ENCODE measurements at regions not wholly inside any gene's neighbourhood (a gene's known extent, or its start where the extent isn't known, plus 50 kb on each side); places are given as distances from the start of the nearest gene placed in this dataset.

DNA sequence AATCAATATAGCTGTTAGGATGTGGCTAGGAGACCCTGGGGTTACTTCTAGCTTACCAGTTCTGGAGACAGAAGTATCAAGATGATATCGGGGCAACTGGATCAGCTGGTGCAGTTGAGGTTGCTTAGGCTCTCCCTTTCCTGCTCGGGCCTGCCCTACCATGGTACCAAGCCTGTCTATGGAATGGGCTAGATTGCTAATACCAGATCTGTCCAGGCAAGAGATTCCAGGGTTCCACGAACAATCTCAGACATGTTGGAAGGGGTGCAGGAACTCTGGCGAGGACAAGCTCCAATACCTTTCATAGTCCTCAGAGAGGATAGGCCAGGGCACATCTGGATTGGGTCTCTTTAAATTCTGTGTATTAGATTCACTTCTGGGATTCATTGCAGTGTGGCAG, 53.8 kb downstream of the ADM start:
- no peak for DNase-seq

DNA sequence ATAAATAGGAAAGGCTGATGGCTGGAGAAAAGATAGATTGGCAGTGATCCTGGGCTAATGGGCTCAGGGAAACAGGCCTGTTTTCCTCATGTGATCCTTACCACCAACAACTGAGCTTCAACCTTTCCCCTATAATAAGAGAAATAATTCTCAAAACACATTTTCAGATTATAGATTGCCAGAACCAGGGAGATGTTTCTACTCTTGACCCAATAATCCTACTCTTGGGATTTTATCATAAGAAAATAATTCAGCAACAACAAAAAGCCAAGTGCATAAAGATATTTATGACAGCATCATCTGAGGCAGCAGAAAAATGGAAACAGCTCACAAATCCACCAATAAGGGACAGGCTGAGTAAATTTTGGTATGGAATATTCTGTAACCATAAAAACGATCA, 54.3 kb downstream of the ADM start:
- no peak for DNase-seq

DNA sequence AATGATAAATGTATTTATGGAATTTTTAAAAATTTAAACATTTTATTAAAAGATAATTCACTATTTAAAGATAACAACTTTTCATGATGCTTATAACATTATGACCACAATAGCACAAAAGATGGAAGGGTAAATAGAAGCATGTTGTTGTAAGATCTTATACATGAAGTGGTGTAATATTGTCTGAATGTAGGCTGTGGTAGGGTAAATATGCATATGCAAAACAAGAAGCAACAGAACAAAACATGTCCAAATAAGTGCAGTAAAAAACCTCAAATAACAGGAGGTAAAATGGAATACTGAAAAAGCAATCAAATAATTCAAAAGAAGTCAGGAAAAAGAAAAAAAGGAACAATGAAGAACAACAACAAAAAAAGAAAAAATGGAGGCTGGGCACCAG, 56.0 kb downstream of the ADM start:
- DNase-seq, result no peak

DNA sequence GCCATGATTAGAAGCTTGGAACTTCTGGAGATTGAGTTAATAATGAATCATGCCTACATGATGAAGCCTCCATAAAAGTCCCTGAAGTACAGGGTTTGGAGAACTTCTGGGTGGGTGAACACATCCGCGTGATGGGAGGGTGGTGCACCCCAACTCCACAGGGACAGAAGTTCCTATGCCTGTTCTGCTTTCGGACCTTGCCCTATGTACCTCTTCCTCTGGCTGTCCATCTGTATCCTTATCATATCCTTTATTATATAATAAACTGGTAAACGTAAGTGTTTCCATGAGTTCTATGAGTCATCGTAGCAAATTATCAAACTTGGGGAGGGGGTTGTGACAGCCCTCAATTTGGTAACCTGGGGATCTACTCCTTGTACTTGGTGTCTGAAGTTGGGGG, 60.2 kb downstream of the ADM start:
- no peak for DNase-seq

DNA sequence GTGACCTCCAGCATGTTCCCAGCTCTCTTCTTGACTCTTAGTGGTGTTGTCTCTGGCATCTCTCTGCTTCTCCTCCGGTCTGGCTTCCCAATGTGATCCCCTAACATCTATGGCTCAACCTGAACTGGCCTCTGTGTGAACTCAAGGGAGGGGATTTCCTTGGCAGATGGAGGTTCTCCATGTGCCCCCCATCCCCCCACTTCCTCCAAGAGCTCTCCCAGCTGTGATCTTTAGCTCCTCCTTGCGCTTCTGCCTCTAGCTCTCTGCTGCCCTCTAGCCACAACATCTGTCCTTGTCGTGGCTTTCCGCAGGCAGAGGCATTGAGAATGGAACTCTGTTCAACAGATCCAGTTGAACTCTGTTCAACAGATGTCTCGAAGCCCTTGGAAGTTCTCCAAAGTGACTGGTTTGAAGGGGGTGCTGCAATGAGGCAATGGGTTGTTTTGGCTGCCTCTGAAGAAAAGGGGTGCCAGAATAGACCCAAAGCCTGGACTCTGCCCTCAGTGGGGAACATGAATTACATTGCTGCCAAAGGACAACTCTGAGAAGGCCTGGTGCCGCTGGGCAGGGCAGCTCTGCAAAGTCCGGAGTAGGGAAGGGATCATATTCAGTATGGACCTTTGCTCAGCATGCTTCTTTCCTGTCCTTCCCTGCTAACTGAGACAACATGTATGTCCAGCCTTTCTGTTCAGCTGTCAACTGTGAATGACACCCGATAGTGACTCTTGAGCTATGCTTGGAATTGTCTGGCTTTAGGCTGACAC, 61.9 kb downstream of the ADM start:
- DNase-seq, result peak; percentile 29 to 34

DNA sequence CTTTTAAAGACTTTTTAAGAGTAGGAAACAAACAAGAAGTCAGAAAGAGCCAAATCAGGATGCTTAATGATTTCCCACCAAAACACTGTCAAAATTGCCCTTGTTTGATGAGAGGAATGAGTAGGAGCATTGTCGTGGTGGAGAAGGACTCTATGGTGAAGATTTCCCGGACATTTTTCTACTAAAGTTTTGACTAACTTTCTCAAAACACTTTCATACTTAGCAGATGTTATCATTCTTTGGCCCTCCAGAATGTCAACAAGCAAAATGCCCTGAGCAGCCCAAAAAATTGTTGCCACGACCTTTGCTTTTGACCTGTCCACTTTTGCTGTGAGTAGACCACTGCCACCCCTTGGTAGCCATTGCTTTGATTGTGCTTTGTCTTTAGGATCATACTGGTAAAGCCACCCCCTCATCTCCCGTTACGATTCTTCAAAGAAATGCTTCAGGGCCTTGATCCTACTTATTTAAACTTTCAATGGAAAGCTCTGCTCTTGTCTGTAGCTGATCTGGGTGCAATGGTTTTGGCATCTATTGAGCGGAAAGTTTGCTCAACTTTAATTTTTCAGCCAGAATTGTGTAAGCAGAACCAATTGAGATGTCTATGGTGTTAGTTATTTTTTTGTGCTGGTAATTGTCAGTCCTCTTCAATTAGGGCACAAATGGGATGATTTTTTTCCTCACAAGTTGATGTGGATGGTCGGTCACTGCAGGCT, 67.2 kb downstream of the ADM start:
- DNase-seq, result no peak

DNA sequence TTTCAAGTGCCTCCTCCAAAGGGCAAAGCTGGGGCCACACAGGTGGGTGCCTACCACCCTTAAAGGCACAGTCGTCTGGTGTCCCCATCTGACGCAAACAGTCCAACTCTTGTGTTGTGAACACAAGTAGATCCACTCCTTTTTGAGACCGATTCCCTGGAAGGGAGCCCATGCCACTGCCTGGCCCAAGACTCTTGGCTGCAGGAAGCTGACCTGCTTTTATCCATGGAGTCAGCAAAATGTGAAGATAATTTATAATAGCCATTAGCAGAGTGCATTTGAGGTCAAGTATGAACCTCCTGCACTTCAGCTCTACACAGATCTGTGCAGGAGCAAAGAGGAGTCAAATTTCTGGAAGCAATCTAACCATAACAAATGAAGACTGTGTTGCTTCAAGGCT, 68.5 kb downstream of the ADM start:
- DNase-seq, result no peak

DNA sequence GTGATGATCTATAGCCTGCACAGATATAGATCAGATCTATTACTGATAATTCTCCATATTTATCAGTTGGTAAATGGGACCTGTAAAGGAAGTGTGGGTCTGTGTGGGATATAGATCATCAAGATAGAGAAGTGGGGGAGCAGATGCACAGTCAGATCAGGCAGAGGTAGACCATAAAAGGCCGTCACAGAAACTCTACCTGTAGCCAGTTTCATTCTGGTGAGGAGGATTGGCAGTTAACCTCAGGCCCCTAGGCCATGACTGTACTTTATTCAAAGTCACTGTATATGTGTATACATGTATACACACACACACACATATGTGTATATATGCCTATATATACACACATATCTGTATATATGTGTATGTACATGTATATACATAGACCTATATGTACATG, 69.1 kb downstream of the ADM start:
- no peak for DNase-seq

DNA sequence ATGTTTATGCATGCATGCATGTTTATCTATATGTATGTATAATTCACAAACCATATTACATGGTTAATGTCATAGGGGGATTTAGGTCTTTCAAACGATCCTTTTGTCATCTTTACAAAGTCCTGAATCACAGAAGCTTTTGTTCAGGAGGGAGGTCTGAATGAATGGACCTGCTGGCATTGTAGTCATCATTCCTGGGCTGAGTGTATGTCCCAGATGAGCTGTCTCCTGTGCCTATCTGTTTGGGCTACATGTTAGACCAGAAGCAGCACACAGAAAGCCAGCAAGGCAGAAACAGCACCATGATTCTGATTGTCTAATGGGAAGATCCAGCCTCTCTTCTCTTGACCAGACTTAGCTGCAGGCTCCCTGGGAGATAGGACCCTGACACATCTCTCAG, 69.5 kb downstream of the ADM start:
- DNase-seq, result no peak

DNA sequence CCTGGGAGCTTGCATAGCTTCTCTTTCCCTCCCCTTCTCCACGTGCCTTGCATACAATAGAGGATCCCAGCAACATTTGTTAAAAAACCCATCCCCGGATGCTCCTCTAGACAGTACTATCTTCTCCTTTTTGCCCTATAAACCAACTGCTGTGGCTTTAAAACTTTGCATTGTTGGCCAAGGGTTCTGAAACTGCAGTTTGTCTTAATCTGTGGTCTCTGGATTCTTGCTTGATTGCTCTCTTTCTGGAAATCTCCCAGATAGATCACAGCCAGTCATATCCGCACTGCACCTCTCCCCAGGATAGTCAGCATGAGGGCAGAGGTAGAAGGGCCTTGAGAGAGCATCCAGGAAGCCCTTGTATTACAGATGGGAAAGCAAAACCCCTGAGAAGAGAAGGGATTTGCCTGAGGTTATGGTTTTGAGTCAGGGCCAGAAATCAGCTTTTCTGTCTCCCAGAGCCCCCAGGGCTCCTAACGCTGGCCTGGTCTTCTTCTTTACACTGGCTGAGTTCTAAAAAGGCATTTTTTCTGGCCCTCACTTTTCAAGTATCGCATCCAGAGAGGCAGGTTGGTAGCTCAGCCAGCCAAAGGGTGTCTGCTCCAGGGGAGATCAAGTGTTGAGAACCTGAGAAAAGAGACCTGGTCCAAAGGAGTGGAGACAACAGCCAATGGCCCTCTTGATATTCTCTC, 70.6 kb downstream of the ADM start:
- DNase-seq, result no peak

DNA sequence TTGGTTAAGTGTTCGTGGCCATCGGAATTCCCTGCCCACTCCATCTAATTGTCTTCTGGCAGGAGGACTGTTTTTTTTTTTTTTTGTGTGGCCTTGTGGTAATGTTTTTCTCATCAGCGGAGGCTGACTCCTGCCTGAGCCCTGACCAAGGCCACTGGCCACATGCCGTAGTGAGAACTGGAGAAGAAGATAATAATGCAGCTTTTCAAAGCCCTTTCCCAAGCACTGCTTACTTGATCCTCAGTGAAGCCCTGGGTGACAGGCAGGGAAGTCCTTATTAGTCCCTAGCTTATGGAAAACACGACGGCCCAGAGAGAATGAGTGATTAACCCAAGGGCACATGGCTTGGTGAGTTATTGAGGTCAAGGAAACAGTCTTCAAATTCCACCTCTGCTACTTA, 71.2 kb downstream of the ADM start:
- DNase-seq, result no peak

DNA sequence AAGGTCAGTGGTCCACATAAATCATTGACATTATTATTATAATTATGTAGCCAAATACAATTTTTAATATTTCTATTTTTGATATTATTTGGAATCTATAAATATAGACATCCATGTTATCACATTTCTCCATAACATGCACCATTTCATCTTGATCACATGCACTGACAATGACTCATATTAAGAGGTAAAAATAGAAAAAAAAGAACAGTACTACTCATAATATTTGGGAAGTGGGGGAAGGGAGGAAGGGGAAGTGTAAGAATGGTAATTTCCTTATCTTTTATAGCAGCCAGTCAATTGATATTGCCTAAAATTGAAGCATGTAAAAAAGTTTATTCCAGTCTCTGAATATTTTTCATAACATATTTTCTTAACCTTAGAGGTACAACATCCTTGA, 72.3 kb downstream of the ADM start:
- no peak for DNase-seq

DNA sequence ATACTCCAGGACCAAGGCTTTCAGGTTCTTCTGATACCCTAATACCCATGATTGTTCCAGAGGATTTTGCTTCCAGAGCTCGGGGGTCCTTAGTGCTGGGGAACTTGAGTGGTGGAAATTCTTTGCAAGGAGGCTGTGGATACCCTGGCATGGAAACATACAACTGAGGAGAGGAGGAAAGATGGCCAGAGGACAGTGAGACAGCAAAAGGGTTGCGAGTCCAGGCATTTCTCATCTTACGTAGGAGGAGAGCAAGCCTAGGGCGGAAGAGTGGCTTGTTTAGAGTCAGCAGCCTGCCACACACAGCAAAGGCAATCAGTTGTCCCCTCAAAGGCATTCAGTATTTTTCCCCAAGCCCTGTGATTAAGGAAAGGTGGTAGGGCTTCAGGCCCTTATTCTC, 73.5 kb downstream of the ADM start:
- no peak for DNase-seq

DNA sequence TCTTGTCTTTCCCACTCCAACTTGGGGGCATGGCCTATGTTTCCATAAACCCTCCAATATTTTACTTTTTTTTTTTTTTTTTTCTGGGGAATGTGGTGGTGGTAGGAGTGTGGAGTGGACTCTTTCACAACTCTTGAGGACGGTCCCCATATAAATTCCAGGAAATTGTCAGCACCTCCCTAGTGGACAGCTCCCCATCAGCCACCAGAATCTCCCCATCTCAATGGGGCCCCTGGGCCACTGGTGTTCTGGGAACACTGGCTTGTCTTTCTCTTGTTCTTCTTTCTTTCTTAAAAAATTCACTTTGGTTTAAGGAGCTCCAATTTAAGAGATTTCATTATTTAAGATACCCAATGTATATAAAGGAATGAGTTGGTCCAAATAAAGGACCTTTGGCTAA, 74.1 kb downstream of the ADM start:
- DNase-seq, result no peak

DNA sequence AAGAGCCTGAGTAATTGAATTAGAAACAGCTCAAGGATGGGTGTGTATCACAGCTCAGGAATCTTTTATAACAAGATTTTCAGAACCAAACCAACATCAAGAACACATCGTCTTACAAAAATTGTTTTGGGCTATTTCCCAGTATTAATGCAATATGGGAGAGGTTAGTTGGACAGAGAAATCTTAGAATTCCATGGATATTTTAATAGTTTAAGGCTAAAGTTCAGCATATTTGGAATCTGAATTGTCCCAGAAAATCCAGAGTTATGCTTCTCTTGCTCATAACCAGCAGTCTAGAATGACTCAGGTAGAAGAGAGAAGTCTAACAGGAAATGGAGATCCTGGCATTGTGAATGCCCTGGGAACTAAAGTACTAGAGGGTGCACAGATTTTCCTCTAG, 74.6 kb downstream of the ADM start:
- DNase-seq, result no peak

DNA sequence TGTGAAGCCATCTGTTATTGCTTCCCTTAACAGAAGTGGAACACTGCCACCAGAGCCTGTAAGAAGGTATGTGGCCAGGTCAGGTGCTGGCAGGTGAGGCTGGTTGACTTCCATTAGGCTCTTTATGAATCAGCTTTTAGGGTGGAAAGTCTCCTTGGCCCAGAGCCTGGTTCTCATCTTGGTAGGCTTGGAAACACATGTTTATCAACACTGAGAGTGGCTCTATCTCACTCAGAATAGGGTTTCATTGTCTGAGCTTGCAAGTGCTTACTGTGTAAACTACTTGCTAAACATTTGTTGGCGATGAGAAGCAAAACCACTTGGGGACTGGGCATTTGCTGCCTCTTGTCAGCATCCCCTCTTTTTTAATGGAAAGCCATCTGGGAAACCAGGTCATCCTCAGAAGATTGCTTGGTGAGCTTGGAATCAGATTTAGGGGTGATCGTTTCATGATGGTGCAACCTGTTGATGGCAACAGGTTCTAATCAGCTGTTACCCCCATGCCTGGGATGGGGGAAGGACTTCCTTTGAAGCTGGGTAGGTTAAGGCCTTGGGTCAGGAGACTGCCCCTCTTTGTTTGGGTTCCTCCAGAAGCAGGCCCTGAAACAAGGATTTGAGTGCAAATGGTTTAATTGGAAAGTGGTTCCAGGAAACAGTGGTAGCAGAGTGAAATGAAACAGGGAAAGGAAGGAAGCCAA, 75.0 kb upstream of the AMPD3 start:
- DNase-seq, result no peak

DNA sequence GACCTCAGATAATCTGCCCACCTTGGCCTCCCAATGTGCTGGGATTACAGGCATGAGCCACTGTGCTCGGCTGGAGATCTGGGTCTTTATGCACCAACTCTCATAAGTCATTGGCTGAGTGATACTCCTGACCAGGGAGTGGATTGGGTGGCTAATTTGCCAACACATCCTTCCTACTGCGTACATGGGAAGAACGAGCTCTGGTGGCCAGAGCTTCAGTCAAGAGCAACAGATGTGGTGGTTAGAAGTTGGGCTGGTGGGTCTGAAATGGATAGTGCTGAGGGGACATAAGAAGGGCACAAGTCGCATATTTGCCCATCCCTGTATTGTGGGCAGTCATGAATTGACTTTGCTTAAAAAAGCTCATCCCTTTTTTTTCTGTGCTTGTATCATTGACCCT, 74.1 kb upstream of the AMPD3 start:
- no peak for DNase-seq

DNA sequence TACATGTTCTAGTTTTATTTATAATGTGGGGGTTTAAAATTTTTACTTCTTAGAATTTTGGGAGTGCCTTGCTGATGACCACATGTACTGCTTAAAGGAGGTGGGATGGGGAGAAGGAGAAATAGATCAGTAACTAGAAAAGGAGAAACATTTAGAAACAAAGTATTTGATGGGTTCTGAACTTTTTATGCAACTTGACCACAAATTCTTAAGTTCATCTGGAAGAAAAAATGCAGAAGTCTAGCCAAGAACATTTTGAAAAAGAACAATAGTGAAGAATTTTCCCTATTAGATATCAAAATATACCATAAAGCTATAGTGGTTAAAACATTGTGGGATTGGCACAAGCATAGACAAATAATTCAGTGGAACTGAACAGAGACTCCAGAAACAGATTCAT, 73.3 kb upstream of the AMPD3 start:
- no peak for DNase-seq

DNA sequence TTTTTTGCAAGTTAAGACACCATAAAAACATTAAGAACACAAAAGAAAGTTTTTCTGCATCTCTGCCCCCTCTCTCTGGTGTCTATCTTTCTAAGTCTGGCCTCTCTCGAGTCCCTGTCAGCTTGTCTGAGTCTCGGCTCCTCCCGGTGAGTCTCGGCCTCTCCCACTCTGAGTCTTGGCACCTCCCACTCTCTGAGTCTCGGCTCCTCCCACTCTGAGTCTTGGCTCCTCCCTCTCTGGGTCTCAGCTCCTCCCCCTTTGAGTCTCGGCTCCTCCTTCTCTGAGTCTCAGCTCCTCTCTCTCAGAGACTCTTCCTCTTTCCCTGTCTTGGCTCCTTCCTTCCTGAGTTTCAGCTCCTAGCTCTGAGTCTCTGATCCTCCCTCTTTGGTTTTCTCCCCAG, 72.5 kb upstream of the AMPD3 start:
- DNase-seq, result no peak

DNA sequence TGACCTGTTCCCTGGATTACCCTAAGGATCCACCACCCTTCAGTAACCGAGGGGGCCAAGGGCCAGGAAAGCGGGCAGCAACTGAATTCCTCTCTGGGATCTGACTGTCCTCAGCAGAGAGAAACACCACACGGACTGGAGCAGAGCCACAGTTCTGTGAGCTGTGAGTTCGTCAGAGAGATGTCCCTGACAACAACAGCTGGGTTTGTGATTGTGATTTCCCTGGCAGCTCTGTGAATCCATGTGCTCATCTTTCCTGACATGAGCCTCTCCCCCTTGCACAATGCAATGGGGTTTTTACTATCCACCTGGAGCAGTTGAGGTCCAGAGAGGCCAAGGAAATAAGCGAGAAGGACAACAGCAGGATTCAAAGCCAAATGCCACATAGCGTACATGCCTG, 69.4 kb upstream of the AMPD3 start:
- no peak for DNase-seq

DNA sequence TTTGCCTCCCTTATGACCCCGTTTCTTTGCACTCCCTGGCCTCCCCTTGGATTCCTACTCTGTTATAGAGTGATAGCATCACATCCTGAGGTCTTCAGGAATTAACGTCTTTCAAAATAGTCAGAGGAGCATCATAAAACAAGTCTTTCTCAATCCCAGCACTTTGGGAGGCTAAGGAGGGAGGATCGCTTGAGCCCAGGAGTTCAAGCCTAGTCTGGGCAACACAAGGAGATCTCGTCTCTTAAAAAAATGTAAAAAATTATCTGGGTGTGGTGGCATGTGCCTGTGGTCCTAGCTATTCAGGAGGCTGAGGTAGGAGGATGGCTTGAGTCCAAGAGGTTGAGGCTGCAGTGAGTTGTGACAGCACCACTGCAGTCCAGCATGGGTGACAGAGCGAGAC, 68.7 kb upstream of the AMPD3 start:
- no peak for DNase-seq

DNA sequence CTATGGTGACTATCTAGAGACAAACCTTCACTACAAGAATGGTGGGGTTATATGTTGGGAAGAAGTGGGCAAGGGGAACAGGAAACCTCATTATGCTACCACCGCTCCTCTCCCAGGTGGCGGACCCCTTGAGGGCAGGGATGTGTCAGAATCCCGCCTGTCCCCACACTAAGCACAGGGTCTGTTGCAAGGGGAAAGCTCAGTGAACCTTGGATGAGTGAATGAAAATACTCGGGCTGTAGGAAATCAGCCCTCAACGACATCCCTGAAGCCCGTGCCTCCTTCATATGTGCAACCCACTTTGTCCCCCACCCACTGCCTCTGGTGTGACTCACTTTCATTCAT, 68.2 kb upstream of the AMPD3 start:
- DNase-seq, result no peak

DNA sequence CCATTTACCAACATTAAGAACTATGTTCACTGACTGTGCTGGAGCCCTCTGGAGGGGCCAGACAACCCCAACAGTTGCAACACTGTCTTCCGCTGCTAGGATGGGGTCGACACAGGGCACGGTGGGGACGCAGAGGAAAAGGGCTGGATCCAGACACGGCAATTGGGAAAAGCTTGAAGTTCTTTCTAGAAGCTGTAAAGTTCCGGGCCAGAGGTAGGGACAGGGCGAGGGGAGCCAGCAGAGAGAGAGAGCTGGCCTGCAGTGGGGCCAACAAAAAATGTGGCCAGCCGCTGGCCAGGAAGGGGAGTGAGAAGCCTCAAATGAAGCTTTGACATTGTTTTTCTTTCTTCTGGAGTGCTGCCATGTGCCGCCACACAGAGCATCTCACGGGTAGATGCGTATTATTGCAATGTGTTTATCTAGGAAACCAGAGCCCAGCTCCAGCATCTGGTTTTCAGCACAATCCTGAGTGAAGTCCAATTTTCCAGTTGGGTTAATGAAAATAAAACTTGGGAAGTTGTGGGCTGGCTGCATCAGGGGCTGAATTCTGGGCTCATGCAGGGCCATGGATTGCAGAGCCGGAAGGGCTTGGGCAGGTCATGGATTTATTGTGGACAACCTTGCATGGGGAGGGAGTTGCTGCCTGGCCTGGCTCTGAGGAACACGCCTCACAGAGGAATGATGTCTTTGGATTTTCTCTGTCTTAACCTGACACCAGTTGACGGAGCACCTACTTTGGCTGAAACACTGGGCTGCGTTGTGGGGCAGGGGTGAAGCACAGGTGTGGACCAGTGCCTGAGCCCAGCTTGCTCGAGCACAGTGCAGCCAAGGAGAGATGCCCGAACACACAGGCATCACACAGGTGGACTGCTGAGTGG, 67.6 kb upstream of the AMPD3 start:
- DNase-seq, result no peak

Data from activated CD4-positive, alpha-beta T cell treated with anti-CD3 and anti-CD28 coated beads, Interleukin-2, amount 50 U/mL, for 4 hours (primary cell).